HUDEP-2 (cell line): ENCODE measurements at regions not wholly inside any gene's neighbourhood (a gene's known extent, or its start where the extent isn't known, plus 50 kb on each side); places are given as distances from the start of the nearest gene placed in this dataset.

ENCODE experiments used
- DNase-seq, 76 experiments: peaks; one replicate each; lab custom pipeline; 2025; ENCODE audit not compliant: unreplicated experiment in 76 of 76; lab: John Stamatoyannopoulos, UW

- DNase-seq: no peak
Observed at GRCh38 chr12:25009496-25010092, 60.7 kb upstream of the BCAT1 start.

- DNase-seq: no peak
Observed at GRCh38 chr12:25005376-25005775, 56.5 kb upstream of the BCAT1 start.

GRCh38 chr12:25004447-25004846 lies 55.5 kb upstream of the BCAT1 start:
- no peak for DNase-seq

DNA sequence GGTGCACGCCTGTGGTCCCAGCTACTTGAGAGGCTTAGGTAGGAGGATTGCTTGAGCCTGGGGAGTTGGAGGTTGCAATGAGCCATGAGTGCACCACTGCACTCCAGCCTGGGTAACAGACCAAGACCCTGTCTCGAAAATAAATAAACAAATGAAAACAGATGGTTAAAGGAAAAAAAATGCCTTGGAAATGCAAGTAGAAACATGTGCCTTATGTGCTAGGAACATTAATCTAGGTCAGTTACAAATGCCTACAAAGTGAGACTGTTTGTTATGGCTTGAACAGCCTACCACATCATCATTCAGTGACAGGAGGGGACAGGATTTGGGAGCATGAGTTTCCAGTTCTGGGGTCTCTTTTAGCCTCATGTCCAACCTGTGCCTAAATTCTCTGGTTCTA lies 52.4 kb upstream of the BCAT1 start:
- DNase-seq: no peak
